Smooth muscle cell of the brain vasculature (primary cell): ENCODE measurements at regions not wholly inside any gene's neighbourhood (a gene's known extent, or its start where the extent isn't known, plus 50 kb on each side); places are given as distances from the start of the nearest gene placed in this dataset.

Experiments
- DNase-seq: peaks from one replicate; pipeline ENCODE4 v3.0.0-alpha.2; 2012; ENCODE audit warnings: low read depth, low spot score

GRCh38 chr7:155981703-155982102 is 169.4 kb upstream of the SHH start:
- no peak for DNase-seq

GRCh38 chr7:155980841-155981240 is 168.6 kb upstream of the SHH start:
- no peak for DNase-seq

GRCh38 chr7:155979994-155980393 is 167.7 kb upstream of the SHH start:
- DNase-seq: no peak

GRCh38 chr7:155979566-155979965 is 167.3 kb upstream of the SHH start:
- DNase-seq: no peak

GRCh38 chr7:155975490-155975889 is 163.2 kb upstream of the SHH start:
- DNase-seq: no peak

GRCh38 chr7:155974186-155974897 is 162.1 kb upstream of the SHH start:
- no peak for DNase-seq

GRCh38 chr7:155973451-155973997 is 161.3 kb upstream of the SHH start:
- no peak for DNase-seq

- DNase-seq: no peak
These were observed 160.6 kb upstream of the SHH start for GRCh38 chr7:155972651-155973390.

GRCh38 chr7:155972247-155972646 is 160.0 kb upstream of the SHH start:
- no peak for DNase-seq

- DNase-seq: no peak
These were observed 159.0 kb upstream of the SHH start for GRCh38 chr7:155971180-155971770.

GRCh38 chr7:155969192-155969929 is 157.1 kb upstream of the SHH start:
- no peak for DNase-seq

GRCh38 chr7:155965010-155965409 is 152.7 kb upstream of the SHH start:
- DNase-seq: no peak

- DNase-seq: no peak
These were observed 152.3 kb upstream of the SHH start for GRCh38 chr7:155964543-155964942.

GRCh38 chr7:155963771-155964195 is 151.5 kb upstream of the SHH start:
- DNase-seq: no peak

GRCh38 chr7:155963356-155963755 is 151.1 kb upstream of the SHH start:
- DNase-seq: no peak

GRCh38 chr7:155962968-155963300 is 150.7 kb upstream of the SHH start:
- no peak for DNase-seq

- no peak for DNase-seq
These were observed 150.1 kb upstream of the SHH start for GRCh38 chr7:155962191-155962967.

- DNase-seq: no peak
These were observed 149.3 kb upstream of the SHH start for GRCh38 chr7:155961241-155962190.

- DNase-seq: no peak
These were observed 147.6 kb upstream of the SHH start for GRCh38 chr7:155959894-155960293.

GRCh38 chr7:155956977-155957376 is 144.7 kb upstream of the SHH start:
- DNase-seq: no peak
